ENCODE measurements at regions not wholly inside any gene's neighbourhood (a gene's known extent, or its start where the extent isn't known, plus 50 kb on each side); places are given as distances from the start of the nearest gene placed in this dataset.

GRCh38 chr3:59563966-59564365, 514.1 kb upstream of the CFAP20DC start:
- 86% methylated on average over 1 of the region's 1 CpG for WGBS (ENCODE audit: missing lambda C conversion rate)
- no peak for DNase-seq (ENCODE audit: low read depth in 1 of 2, low spot score in 1 of 2)
- no peak for FAIRE-seq
- peaks cover 12% of the 10 kb centered on the region for H3K4me1 ChIP-seq
- no peak overlapping the region for H3K4me3 ChIP-seq
- no peaks in the 10 kb centered on the region for H3K9me3 ChIP-seq
- POLR2A ChIA-PET = no interaction called here
- no peak for TF ChIP-seq MYC (IDR thresholded peaks at IDR 0.05; ENCODE audit: borderline replicate concordance, low read length)
- no peak for TF ChIP-seq MAX (IDR thresholded peaks at IDR 0.05)
- TF ChIP-seq JUNB (IDR thresholded peaks at IDR 0.05) = no peak
- TF ChIP-seq HOXB5 (CRISPR knock-in tag; IDR thresholded peaks at IDR 0.05) = no peak
- TF ChIP-seq PHF8 (IDR thresholded peaks at IDR 0.05; ENCODE audit: borderline replicate concordance, low read depth) = no peak
- no peak for TF ChIP-seq TP53 (CRISPR knock-in tag; IDR thresholded peaks at IDR 0.05)
- TF ChIP-seq EHF (CRISPR knock-in tag; IDR thresholded peaks at IDR 0.05) = no peak
- TF ChIP-seq ZFP36 (IDR thresholded peaks at IDR 0.05; ENCODE audit: borderline replicate concordance, partially characterized antibody) = no peak
- no peak for TF ChIP-seq CHD4 (IDR thresholded peaks at IDR 0.05; ENCODE audit: borderline replicate concordance)
- TF ChIP-seq ELK1 (IDR thresholded peaks at IDR 0.05; ENCODE audit: low read depth, low read length) = no peak
- TF ChIP-seq TFCP2L1 (CRISPR knock-in tag; IDR thresholded peaks at IDR 0.05) = no peak
- no peak for TF ChIP-seq E2F6 (IDR thresholded peaks at IDR 0.05; ENCODE audit: borderline replicate concordance, low read depth)
- TF ChIP-seq EHMT2 (IDR thresholded peaks at IDR 0.05; ENCODE audit: low read depth) = no peak
- no peak for TF ChIP-seq FOSB (CRISPR knock-in tag; IDR thresholded peaks at IDR 0.05)
- TF ChIP-seq HDAC2 (IDR thresholded peaks at IDR 0.05) = no peak
- no peak for TF ChIP-seq CBX2 (IDR thresholded peaks at IDR 0.05; ENCODE audit: borderline replicate concordance, low read depth)
- TF ChIP-seq KDM1A (IDR thresholded peaks at IDR 0.05; ENCODE audit: low read depth) = no peak
- no peak for TF ChIP-seq NFE2L2 (conservative IDR thresholded peaks at IDR 0.05; ENCODE audit: low read length)
- TF ChIP-seq NR3C1 (IDR thresholded peaks at IDR 0.05) = no peak
- ATAC-seq = no peak
- H3K4me2 ChIP-seq = no peak overlapping the region
- CTCF ChIA-PET = no interaction called here
- no peak overlapping the region for H3K27ac ChIP-seq

DNA sequence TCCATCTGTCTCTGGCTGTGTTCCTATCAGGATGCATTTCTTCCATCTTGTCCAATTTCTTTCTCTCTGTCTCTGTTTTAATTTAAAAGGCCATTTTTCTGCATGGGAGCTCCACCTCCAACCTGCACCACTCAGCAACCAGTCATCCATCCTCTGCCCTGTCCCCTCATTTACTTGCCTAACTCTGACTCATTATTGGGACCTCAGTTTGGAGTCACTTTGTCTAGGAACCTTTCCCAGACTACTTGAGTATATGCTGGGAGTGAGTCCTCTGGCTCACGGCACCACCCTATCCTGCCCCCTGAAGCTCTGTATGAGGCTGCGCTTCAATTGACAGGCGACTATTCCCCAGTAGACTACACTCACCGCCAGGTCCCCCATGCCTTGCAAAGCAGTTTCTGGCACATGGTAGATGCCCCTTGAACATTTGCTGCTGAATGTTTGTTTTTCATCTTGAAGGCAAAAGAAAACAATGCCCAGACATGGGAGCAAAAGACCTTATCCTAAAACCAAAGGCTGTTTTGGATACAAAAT, 513.3 kb upstream of the CFAP20DC start:
- H3K27ac ChIP-seq = no peak overlapping the region
- DNase-seq (ENCODE audit: low read depth in 1 of 2, low spot score in 1 of 2) = no peak
- no peak overlapping the region for H3K4me3 ChIP-seq
- TF ChIP-seq FOXS1 (CRISPR knock-in tag; IDR thresholded peaks at IDR 0.05) = no peak
- no peak for TF ChIP-seq EHMT2 (IDR thresholded peaks at IDR 0.05; ENCODE audit: low read depth)
- TF ChIP-seq FOSB (CRISPR knock-in tag; IDR thresholded peaks at IDR 0.05) = no peak
- no peak for TF ChIP-seq HOXB5 (CRISPR knock-in tag; IDR thresholded peaks at IDR 0.05)
- TF ChIP-seq MAFK (IDR thresholded peaks at IDR 0.05; ENCODE audit: partially characterized antibody) = no peak
- no peak for TF ChIP-seq FOSL2 (IDR thresholded peaks at IDR 0.05)
- TF ChIP-seq FOSL2 (CRISPR knock-in tag; IDR thresholded peaks at IDR 0.05) = no peak
- TF ChIP-seq EP300 (IDR thresholded peaks at IDR 0.05) = no peak
- TF ChIP-seq, protein P1, sequence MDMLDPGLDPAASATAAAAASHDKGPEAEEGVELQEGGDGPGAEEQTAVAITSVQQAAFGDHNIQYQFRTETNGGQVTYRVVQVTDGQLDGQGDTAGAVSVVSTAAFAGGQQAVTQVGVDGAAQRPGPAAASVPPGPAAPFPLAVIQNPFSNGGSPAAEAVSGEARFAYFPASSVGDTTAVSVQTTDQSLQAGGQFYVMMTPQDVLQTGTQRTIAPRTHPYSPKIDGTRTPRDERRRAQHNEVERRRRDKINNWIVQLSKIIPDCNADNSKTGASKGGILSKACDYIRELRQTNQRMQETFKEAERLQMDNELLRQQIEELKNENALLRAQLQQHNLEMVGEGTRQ (IDR thresholded peaks at IDR 0.05) = no peak
- no peak for TF ChIP-seq NPAS2 (CRISPR knock-in tag; IDR thresholded peaks at IDR 0.05; ENCODE audit: borderline replicate concordance)
- no peak for TF ChIP-seq JUNB (IDR thresholded peaks at IDR 0.05)
- TF ChIP-seq EHF (CRISPR knock-in tag; IDR thresholded peaks at IDR 0.05) = no peak
- TF ChIP-seq TFCP2L1 (CRISPR knock-in tag; IDR thresholded peaks at IDR 0.05) = no peak
- TF ChIP-seq BCL3 (IDR thresholded peaks at IDR 0.05) = no peak
- no peak for TF ChIP-seq BHLHE40 (IDR thresholded peaks at IDR 0.05; ENCODE audit: low read depth, low read length)
- no peak for TF ChIP-seq CHD2 (IDR thresholded peaks at IDR 0.05; ENCODE audit: low read length, partially characterized antibody)
- TF ChIP-seq CBX2 (IDR thresholded peaks at IDR 0.05; ENCODE audit: borderline replicate concordance, low read depth) = no peak
- TF ChIP-seq GATA3 (IDR thresholded peaks at IDR 0.05; ENCODE audit: borderline replicate concordance) = no peak
- H3K9me3 ChIP-seq = no peaks in the 10 kb centered on the region
- no peak for ATAC-seq
- WGBS (ENCODE audit: missing lambda C conversion rate) = 64% methylated on average over 4 of the region's 4 CpGs
- H3K4me2 ChIP-seq = no peak overlapping the region
- no peak for FAIRE-seq
- ChIA-PET CTCF (interaction anchor here (0.6 kb wide), 1 partner anchor 12 kb away, joined by 3 read pairs; no protein-coding TSS in a partner anchor), POLR2A (no interaction called here)
- peaks cover 12% of the 10 kb centered on the region for H3K4me1 ChIP-seq
